ENCODE measurements at regions not wholly inside any gene's neighbourhood (a gene's known extent, or its start where the extent isn't known, plus 50 kb on each side); places are given as distances from the start of the nearest gene placed in this dataset.

DNA sequence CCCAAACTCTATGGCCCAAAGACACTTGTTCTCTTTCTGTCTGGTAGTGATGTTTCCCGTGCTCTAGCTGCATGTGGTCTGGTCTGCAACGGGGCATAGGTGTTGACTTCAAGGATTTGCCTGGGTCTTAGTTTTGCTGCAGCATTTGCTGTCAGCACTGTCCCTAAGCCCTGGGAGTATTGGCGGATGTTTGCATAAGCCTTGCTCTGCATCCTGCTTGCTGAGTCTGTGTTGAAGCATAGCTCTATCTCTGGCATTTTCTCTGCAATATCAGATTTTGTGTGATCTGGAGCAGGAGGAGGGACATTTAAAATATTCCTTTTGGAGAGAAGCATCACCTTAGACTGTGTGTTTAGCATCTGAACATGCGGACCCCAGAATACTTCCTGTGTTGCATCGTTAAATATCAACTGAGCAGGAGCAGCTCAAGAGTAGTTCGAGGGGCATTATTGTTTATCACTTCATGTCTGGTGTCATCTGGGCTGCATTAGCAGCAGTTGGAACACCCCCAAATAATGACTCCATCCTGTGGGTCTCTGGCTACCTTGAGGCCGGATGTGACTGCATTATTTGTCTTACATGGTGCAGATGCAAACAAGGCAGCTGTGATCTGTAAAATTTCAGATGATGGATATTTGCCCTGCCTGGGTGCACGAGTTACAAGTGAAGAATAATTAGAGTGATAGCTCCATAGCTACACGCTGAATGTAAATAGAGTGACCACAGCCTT is 231.7 kb downstream of the TRIB2 start:
- TF ChIP-seq, protein P1, sequence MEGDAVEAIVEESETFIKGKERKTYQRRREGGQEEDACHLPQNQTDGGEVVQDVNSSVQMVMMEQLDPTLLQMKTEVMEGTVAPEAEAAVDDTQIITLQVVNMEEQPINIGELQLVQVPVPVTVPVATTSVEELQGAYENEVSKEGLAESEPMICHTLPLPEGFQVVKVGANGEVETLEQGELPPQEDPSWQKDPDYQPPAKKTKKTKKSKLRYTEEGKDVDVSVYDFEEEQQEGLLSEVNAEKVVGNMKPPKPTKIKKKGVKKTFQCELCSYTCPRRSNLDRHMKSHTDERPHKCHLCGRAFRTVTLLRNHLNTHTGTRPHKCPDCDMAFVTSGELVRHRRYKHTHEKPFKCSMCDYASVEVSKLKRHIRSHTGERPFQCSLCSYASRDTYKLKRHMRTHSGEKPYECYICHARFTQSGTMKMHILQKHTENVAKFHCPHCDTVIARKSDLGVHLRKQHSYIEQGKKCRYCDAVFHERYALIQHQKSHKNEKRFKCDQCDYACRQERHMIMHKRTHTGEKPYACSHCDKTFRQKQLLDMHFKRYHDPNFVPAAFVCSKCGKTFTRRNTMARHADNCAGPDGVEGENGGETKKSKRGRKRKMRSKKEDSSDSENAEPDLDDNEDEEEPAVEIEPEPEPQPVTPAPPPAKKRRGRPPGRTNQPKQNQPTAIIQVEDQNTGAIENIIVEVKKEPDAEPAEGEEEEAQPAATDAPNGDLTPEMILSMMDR (IDR thresholded peaks at IDR 0.05), result no peak
- no peak overlapping the region for H3K4me3 ChIP-seq
- no peaks in the 10 kb centered on the region for H3K36me3 ChIP-seq
- no peaks in the 10 kb centered on the region for H3K27me3 ChIP-seq
- intact Hi-C loops (cut with DNase I; ENCODE audit: low total_unique reads), result no loop called here
- H3K27ac ChIP-seq, result no peak overlapping the region
- DNase-seq, result no peak
- H3K4me1 ChIP-seq, result no peaks in the 10 kb centered on the region
- no peaks in the 10 kb centered on the region for H3K9me3 ChIP-seq

DNA sequence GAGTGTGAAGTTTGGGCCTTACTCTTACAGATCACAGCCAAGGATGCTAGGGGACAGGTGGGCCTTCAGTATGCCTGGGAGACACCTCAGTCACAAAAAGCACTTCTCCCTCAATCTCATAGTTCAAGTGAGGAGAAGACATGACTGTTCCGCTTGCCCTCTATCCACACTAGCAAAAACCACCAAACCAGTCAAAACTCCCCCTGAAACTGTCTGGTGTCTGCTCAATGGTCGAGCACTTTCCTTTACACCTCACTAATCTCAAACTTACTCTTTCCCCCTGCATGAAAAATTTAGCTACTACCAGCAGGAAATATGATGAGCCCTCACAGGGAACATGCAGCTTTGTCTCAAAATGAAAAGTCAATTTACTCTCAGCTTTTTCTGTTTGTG is 232.2 kb downstream of the TRIB2 start:
- intact Hi-C loops (cut with DNase I; ENCODE audit: low total_unique reads), result no loop called here
- Histone ChIP-seq H3K27me3 (no peaks in the 10 kb centered on the region), H3K36me3 (no peaks in the 10 kb centered on the region), H3K4me3 (no peak overlapping the region), H3K4me1 (no peaks in the 10 kb centered on the region), H3K9me3 (no peaks in the 10 kb centered on the region), H3K27ac (no peak overlapping the region)
- no peak for DNase-seq
- TF ChIP-seq, protein P1 (IDR thresholded peaks at IDR 0.05), result no peak

DNA sequence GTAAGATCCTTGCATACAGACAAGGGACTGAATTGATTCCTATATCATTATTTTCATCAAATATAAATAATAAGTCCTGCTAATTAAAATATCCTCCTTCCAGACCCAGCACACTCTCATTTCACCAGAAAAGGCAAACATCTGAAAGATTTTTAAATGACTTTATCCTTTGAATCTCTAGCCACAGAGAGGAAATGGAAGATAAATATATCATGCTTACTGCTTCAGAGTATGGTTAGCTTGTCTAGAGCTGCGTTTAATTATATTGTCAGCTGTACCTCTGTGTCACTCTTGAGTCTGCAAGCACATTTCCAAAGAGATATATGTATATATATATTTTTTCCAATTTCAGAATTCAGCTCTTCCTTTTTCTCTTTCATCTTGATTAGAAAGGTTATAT is 232.7 kb downstream of the TRIB2 start:
- intact Hi-C loops (cut with DNase I; ENCODE audit: low total_unique reads), result no loop called here
- Histone ChIP-seq H3K9me3 (no peaks in the 10 kb centered on the region), H3K4me1 (no peaks in the 10 kb centered on the region), H3K27me3 (no peaks in the 10 kb centered on the region), H3K36me3 (no peaks in the 10 kb centered on the region), H3K4me3 (no peak overlapping the region), H3K27ac (no peak overlapping the region)
- DNase-seq, result no peak
- TF ChIP-seq, protein P1 (IDR thresholded peaks at IDR 0.05), result no peak

DNA sequence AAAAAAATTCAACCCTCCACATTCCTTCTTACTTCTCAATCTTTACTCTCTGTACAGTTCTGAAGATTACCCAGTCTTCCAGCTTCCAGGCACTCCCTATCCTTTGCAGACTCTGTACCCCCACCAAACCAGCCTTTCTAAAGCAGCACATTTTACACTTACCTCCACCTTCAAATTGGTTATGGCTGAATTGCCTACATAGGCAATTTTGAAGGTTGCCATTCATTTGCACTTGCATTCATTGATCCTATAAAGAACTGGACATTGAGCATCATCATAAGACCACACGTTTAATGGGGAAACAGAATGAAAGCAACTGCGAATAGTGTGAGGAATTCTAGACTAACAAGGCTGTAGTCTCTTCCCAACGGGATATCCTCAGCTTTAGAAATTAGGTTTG is 233.4 kb downstream of the TRIB2 start:
- H3K27ac ChIP-seq, result no peak overlapping the region
- intact Hi-C loops (cut with DNase I; ENCODE audit: low total_unique reads), result no loop called here
- TF ChIP-seq, protein P1 (IDR thresholded peaks at IDR 0.05), result no peak
- H3K36me3 ChIP-seq, result no peaks in the 10 kb centered on the region
- DNase-seq, result no peak
- no peak overlapping the region for H3K4me3 ChIP-seq
- H3K4me1 ChIP-seq, result no peaks in the 10 kb centered on the region
- no peaks in the 10 kb centered on the region for H3K27me3 ChIP-seq
- H3K9me3 ChIP-seq, result no peaks in the 10 kb centered on the region

DNA sequence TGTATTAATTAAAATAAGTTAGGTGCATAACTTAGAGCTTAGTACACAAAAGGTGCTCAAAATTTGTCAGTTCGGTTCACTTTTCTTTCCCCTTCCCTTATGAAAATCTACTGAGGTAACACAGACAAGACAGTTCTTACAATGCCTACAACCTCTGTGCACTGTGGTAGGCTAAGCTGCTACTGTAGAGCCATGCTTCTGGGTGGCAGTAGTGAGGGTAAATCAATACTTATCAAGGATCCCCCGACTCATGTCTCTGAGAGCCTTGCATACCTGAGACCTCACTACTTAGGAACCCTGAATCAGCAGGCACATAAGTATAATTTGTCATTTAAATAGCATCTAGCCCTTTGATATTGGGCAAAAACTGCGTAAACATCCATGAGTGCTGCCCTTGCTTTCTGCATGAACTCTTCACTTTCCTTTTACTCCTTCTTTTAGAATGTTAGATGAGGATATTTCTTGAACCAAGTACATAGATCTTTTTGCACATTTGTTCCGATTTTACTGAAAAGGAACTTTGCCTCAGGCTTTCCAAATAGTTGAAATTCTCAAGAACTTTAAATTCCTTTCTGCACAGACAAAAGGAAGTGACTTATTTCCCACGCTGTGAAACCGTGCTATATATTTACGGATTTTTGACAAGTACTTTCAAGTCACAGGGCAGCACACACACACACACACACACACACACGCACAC is 234.4 kb downstream of the TRIB2 start:
- TF ChIP-seq, protein P1 (IDR thresholded peaks at IDR 0.05), result no peak
- H3K27ac ChIP-seq, result no peak overlapping the region
- no peaks in the 10 kb centered on the region for H3K4me1 ChIP-seq
- H3K4me3 ChIP-seq, result no peak overlapping the region
- no peaks in the 10 kb centered on the region for H3K9me3 ChIP-seq
- H3K27me3 ChIP-seq, result no peaks in the 10 kb centered on the region
- intact Hi-C loops (cut with DNase I; ENCODE audit: low total_unique reads), result no loop called here
- H3K36me3 ChIP-seq, result no peaks in the 10 kb centered on the region
- no peak for DNase-seq

Data from tibial artery (tissue), 4 donors.